Panc1 (cell line): ENCODE measurements at regions not wholly inside any gene's neighbourhood (a gene's known extent, or its start where the extent isn't known, plus 50 kb on each side); places are given as distances from the start of the nearest gene placed in this dataset.

Experiments
- ATAC-seq: fragments of 200-7000 bp; cut with Tn5 transposase; 2 replicates; pipeline ENCODE4 v1.9.1; 2020; ENCODE audit warnings: mild to moderate bottlenecking, moderate library complexity
- BruUV-seq: library from RNA; stranded (reverse); fragments of 400-500 nt; replicated peaks from 2 replicates; lab custom pipeline; 2021; lab: Mats Ljungman, UMichigan
- CTCF ChIA-PET: fragments of 300-600 bp; sonication (Branson Sonifier 250); formaldehyde crosslinking; loops from one replicate; lab custom pipeline; 2022; ENCODE audit warnings: antibody characterized with exemption; lab: Charles Lee
- POLR2A ChIA-PET: fragments of 300-600 bp; sonication (Branson Sonifier 250); formaldehyde crosslinking; loops from one replicate; lab custom pipeline; 2022; ENCODE audit warnings: antibody characterized with exemption; lab: Charles Lee
- DNase-seq: peaks from one replicate; pipeline ENCODE4 v3.0.0-alpha.2; 2010; ENCODE audit warnings: low read depth, low spot score
- H3K27ac ChIP-seq: 2 replicates; pipeline ENCODE4 v1.5.1; 2011; ENCODE audit warnings: mild to moderate bottlenecking, low read length, inconsistent platforms
- H3K27me3 ChIP-seq: fragments of 200-500 bp; sonication (Bioruptor generic); 2 replicates; pipeline ENCODE4 v1.6.0; 2014; ENCODE audit warnings: low read length, inconsistent platforms; ENCODE audit not compliant: control insufficient read depth, insufficient read depth
- H3K36me3 ChIP-seq: fragments of 200-500 bp; sonication (Bioruptor generic); 2 replicates; pipeline ENCODE4 v1.5.1; 2014; ENCODE audit warnings: inconsistent platforms, mild to moderate bottlenecking, low read length, moderate library complexity; ENCODE audit not compliant: control insufficient read depth, insufficient read depth
- H3K4me1 ChIP-seq: 2 replicates; pipeline ENCODE4 v1.5.1; 2011; ENCODE audit warnings: inconsistent platforms, mild to moderate bottlenecking, low read length, moderate library complexity; ENCODE audit not compliant: control insufficient read depth, insufficient read depth
- H3K4me3 ChIP-seq, 2 experiments: 2 replicates each; pipeline ENCODE4 v1.5.1; 2011 to 2012; ENCODE audit warnings: low read depth in 2 of 2, low read length in 2 of 2, mild to moderate bottlenecking in 2 of 2, inconsistent platforms in 1 of 2, moderate library complexity in 1 of 2
- H3K9me3 ChIP-seq: fragments of 200-500 bp; sonication (Bioruptor generic); 2 replicates; pipeline ENCODE4 v1.5.1; 2014; ENCODE audit warnings: low read depth, mild to moderate bottlenecking, inconsistent platforms, low read length, moderate library complexity; ENCODE audit not compliant: control insufficient read depth, insufficient read depth
- CTCF ChIP-seq: fragments of 450-650 bp; IDR thresholded peaks from 2 replicates; pipeline ENCODE4 v1.5.1; 2017; ENCODE audit warnings: mild to moderate bottlenecking
- POLR2AphosphoS5 ChIP-seq: IDR thresholded peaks from 2 replicates; pipeline ENCODE4 v1.6.1; 2012; ENCODE audit warnings: mild to moderate bottlenecking, low read depth, low read length, moderate library complexity
- SIN3A ChIP-seq: IDR thresholded peaks from 2 replicates; pipeline ENCODE4 v1.6.1; 2012; ENCODE audit warnings: low read depth, mild to moderate bottlenecking, low read length, moderate library complexity, borderline replicate concordance; ENCODE audit not compliant: insufficient read depth
- TCF7L2 ChIP-seq: IDR thresholded peaks from 2 replicates; pipeline ENCODE4 v1.6.1; 2011; ENCODE audit warnings: mild to moderate bottlenecking, low read depth, low read length, inconsistent platforms
- in situ Hi-C: cut with HindIII; loops from 2 replicates; pipeline ENCODE4 v1.10.0; 2016; ENCODE audit warnings: low sequenced_read_pairs, low pct_unique_long_range_greater_than_20kb
- intact Hi-C: fragments of 100-400 bp; cut with micrococcal nuclease; formaldehyde crosslinking; loops from one replicate; pipeline ENCODE4 v1.10.0; 2022; ENCODE audit not compliant: unreplicated experiment
- TF ChIP-seq, protein P1 (sequence below), 2 experiments: IDR thresholded peaks; 2 replicates each; pipeline ENCODE4 v1.6.1; 2011 to 2012; ENCODE audit warnings: low read depth in 2 of 2, control low read depth in 1 of 2, low read length in 1 of 2, mild to moderate bottlenecking in 1 of 2, moderate library complexity in 1 of 2; ENCODE audit not compliant: insufficient read depth in 1 of 2

GRCh38 chr10:111766464-111766863 is 417.1 kb downstream of the GPAM start:
- Histone ChIP-seq H3K4me1 (no peaks in the 10 kb centered on the region), H3K27ac (no peak overlapping the region), H3K36me3 (no peaks in the 10 kb centered on the region), H3K27me3 (no peaks in the 10 kb centered on the region), H3K9me3 (no peaks in the 10 kb centered on the region), H3K4me3 (no peak overlapping the region)
- in situ Hi-C loops (no loop called here), intact Hi-C loops (no loop called here)
- ChIA-PET CTCF (no interaction called here), POLR2A (no interaction called here)
- no peak for ATAC-seq
- TF ChIP-seq, protein P1, sequence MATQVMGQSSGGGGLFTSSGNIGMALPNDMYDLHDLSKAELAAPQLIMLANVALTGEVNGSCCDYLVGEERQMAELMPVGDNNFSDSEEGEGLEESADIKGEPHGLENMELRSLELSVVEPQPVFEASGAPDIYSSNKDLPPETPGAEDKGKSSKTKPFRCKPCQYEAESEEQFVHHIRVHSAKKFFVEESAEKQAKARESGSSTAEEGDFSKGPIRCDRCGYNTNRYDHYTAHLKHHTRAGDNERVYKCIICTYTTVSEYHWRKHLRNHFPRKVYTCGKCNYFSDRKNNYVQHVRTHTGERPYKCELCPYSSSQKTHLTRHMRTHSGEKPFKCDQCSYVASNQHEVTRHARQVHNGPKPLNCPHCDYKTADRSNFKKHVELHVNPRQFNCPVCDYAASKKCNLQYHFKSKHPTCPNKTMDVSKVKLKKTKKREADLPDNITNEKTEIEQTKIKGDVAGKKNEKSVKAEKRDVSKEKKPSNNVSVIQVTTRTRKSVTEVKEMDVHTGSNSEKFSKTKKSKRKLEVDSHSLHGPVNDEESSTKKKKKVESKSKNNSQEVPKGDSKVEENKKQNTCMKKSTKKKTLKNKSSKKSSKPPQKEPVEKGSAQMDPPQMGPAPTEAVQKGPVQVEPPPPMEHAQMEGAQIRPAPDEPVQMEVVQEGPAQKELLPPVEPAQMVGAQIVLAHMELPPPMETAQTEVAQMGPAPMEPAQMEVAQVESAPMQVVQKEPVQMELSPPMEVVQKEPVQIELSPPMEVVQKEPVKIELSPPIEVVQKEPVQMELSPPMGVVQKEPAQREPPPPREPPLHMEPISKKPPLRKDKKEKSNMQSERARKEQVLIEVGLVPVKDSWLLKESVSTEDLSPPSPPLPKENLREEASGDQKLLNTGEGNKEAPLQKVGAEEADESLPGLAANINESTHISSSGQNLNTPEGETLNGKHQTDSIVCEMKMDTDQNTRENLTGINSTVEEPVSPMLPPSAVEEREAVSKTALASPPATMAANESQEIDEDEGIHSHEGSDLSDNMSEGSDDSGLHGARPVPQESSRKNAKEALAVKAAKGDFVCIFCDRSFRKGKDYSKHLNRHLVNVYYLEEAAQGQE (IDR thresholded peaks at IDR 0.05; ENCODE audit: insufficient read depth in 1 of 2, low read depth in 2 of 2, low read length in 1 of 2), result no peak
- TF ChIP-seq TCF7L2, result no peak
- no peak for TF ChIP-seq CTCF
- no peak for TF ChIP-seq POLR2AphosphoS5
- no peak for TF ChIP-seq SIN3A
- BruUV-seq, result no TSS peak
- no peak for DNase-seq

DNA sequence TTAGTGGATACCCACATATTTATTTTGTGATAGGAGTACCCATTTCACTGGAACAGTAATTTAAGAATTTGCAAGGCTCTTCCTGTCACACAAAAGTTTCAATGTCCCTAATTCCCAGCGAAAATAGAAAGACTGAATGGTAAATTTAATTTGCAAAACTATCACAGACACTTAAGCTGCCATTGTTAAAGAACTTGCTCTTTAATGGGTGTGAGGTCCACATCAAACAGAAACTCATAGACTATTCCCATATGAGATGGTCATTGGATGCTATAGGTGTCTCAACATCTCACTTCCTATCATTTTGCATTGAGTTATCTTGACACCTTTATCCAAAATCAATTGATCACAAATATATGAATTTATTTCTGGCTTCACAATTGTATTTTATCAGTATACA is 415.9 kb downstream of the GPAM start:
- no peak for ATAC-seq
- no peaks in the 10 kb centered on the region for H3K4me1 ChIP-seq
- CTCF ChIA-PET, result no interaction called here
- TF ChIP-seq SIN3A, result no peak
- no peak for TF ChIP-seq POLR2AphosphoS5
- TF ChIP-seq TCF7L2, result no peak
- no peak for TF ChIP-seq CTCF
- TF ChIP-seq, protein P1 (IDR thresholded peaks at IDR 0.05; ENCODE audit: insufficient read depth in 1 of 2, low read depth in 2 of 2, low read length in 1 of 2), result no peak
- DNase-seq, result no peak
- H3K27ac ChIP-seq, result no peak overlapping the region
- no peaks in the 10 kb centered on the region for H3K9me3 ChIP-seq
- no TSS peak for BruUV-seq
- H3K36me3 ChIP-seq, result no peaks in the 10 kb centered on the region
- H3K27me3 ChIP-seq, result no peaks in the 10 kb centered on the region
- intact Hi-C loops (no loop called here), in situ Hi-C loops (no loop called here)
- no peak overlapping the region for H3K4me3 ChIP-seq
- POLR2A ChIA-PET, result no interaction called here
